ENCODE measurements at regions not wholly inside any gene's neighbourhood (a gene's known extent, or its start where the extent isn't known, plus 50 kb on each side); places are given as distances from the start of the nearest gene placed in this dataset.
"Not testable (repeated sequence)": the region's sequence is repeated elsewhere in the genome, so short reads cannot be mapped to it uniquely, and the experiment has no call there.

GRCh38 chr15:60251300-60252070 is 146.3 kb downstream of the ANXA2 start:
- H3K36me3 Mint-ChIP-seq, result no peaks in the 10 kb centered on the region

GRCh38 chr15:60254416-60254815 is 143.4 kb downstream of the ANXA2 start:
- Mint-ChIP-seq H3K4me1 (peaks cover 6% of the 10 kb centered on the region), H3K9me3 (no peaks in the 10 kb centered on the region), H3K27me3 (peaks cover 42% of the 10 kb centered on the region), H3K4me3 (no peak overlapping the region), H3K27ac (no peak overlapping the region), H3K36me3 (no peaks in the 10 kb centered on the region)
- DNase-seq, result no peak
- POLR2A ChIA-PET, result no interaction called here
- ATAC-seq (ENCODE audit: low read depth), result no peak

More at GRCh38 chr15:60251300-60252070, 146.3 kb downstream of the ANXA2 start:
- H3K4me3 Mint-ChIP-seq, result no peak overlapping the region
- H3K27me3 Mint-ChIP-seq, result peaks cover 42% of the 10 kb centered on the region
- H3K27ac Mint-ChIP-seq, result no peak overlapping the region
- no peak for DNase-seq
- H3K9me3 Mint-ChIP-seq, result no peaks in the 10 kb centered on the region
- no peak for ATAC-seq (ENCODE audit: low read depth)
- POLR2A ChIA-PET, result no interaction called here
- peaks cover 6% of the 10 kb centered on the region for H3K4me1 Mint-ChIP-seq

- POLR2A ChIA-PET, result no interaction called here
- H3K4me3 Mint-ChIP-seq, result no peak overlapping the region
- no peaks in the 10 kb centered on the region for H3K36me3 Mint-ChIP-seq
- H3K9me3 Mint-ChIP-seq, result no peaks in the 10 kb centered on the region
- ATAC-seq (ENCODE audit: low read depth) (peak; percentile 56), DNase-seq (no peak)
- H3K4me1 Mint-ChIP-seq, result peaks cover 6% of the 10 kb centered on the region
- peaks cover 42% of the 10 kb centered on the region for H3K27me3 Mint-ChIP-seq
- H3K27ac Mint-ChIP-seq, result no peak overlapping the region
Measured at GRCh38 chr15:60255390-60255789, 142.4 kb downstream of the ANXA2 start.

- Mint-ChIP-seq H3K9me3 (no peaks in the 10 kb centered on the region), H3K4me3 (no peak overlapping the region), H3K27me3 (peaks cover 35% of the 10 kb centered on the region), H3K4me1 (peaks cover 6% of the 10 kb centered on the region), H3K36me3 (no peaks in the 10 kb centered on the region), H3K27ac (no peak overlapping the region)
- DNase-seq (no peak), ATAC-seq (ENCODE audit: low read depth) (no peak)
- POLR2A ChIA-PET, result no interaction called here
Measured at GRCh38 chr15:60257591-60258159, 140.1 kb downstream of the ANXA2 start.

GRCh38 chr15:60259469-60259868 is 138.3 kb downstream of the ANXA2 start:
- Mint-ChIP-seq H3K9me3 (no peaks in the 10 kb centered on the region), H3K4me1 (peaks cover 6% of the 10 kb centered on the region), H3K27ac (no peak overlapping the region), H3K27me3 (peaks cover 40% of the 10 kb centered on the region), H3K4me3 (no peak overlapping the region), H3K36me3 (no peaks in the 10 kb centered on the region)
- DNase-seq (no peak), ATAC-seq (ENCODE audit: low read depth) (no peak)
- POLR2A ChIA-PET, result no interaction called here

GRCh38 chr15:60264088-60264487 is 133.7 kb downstream of the ANXA2 start:
- no peak for ATAC-seq (ENCODE audit: low read depth)
- no peak overlapping the region for H3K27ac Mint-ChIP-seq
- no peaks in the 10 kb centered on the region for H3K4me1 Mint-ChIP-seq
- H3K9me3 Mint-ChIP-seq, result no peaks in the 10 kb centered on the region
- no peak overlapping the region for H3K4me3 Mint-ChIP-seq
- no peak for DNase-seq
- no peaks in the 10 kb centered on the region for H3K36me3 Mint-ChIP-seq
- H3K27me3 Mint-ChIP-seq, result peaks cover 42% of the 10 kb centered on the region
- POLR2A ChIA-PET, result no interaction called here

GRCh38 chr15:60264566-60264965 is 133.2 kb downstream of the ANXA2 start:
- no peak overlapping the region for H3K4me3 Mint-ChIP-seq
- POLR2A ChIA-PET, result no interaction called here
- H3K4me1 Mint-ChIP-seq, result no peaks in the 10 kb centered on the region
- DNase-seq (no peak), ATAC-seq (ENCODE audit: low read depth) (no peak)
- H3K27ac Mint-ChIP-seq, result no peak overlapping the region
- no peaks in the 10 kb centered on the region for H3K9me3 Mint-ChIP-seq
- H3K36me3 Mint-ChIP-seq, result no peaks in the 10 kb centered on the region
- H3K27me3 Mint-ChIP-seq, result peaks cover 44% of the 10 kb centered on the region

- H3K4me3 Mint-ChIP-seq, result no peak overlapping the region
- no peaks in the 10 kb centered on the region for H3K9me3 Mint-ChIP-seq
- H3K27me3 Mint-ChIP-seq, result peaks cover 44% of the 10 kb centered on the region
- no peak overlapping the region for H3K27ac Mint-ChIP-seq
- POLR2A ChIA-PET, result no interaction called here
- DNase-seq (no peak), ATAC-seq (ENCODE audit: low read depth) (no peak)
- no peaks in the 10 kb centered on the region for H3K36me3 Mint-ChIP-seq
- no peaks in the 10 kb centered on the region for H3K4me1 Mint-ChIP-seq
Measured at GRCh38 chr15:60265057-60265456, 132.7 kb downstream of the ANXA2 start.

GRCh38 chr15:60272623-60273022 is 125.2 kb downstream of the ANXA2 start:
- H3K27ac Mint-ChIP-seq, result no peak overlapping the region
- no peaks in the 10 kb centered on the region for H3K4me1 Mint-ChIP-seq
- no peak for ATAC-seq (ENCODE audit: low read depth)
- no peak overlapping the region for H3K4me3 Mint-ChIP-seq
- H3K27me3 Mint-ChIP-seq, result peaks cover 24% of the 10 kb centered on the region
- no peaks in the 10 kb centered on the region for H3K36me3 Mint-ChIP-seq
- POLR2A ChIA-PET, result no interaction called here
- H3K9me3 Mint-ChIP-seq, result peaks cover 14% of the 10 kb centered on the region
- no peak for DNase-seq

GRCh38 chr15:60275624-60276023 is 122.2 kb downstream of the ANXA2 start:
- no peaks in the 10 kb centered on the region for H3K4me1 Mint-ChIP-seq
- ATAC-seq (ENCODE audit: low read depth) (no peak), DNase-seq (no peak)
- H3K36me3 Mint-ChIP-seq, result no peaks in the 10 kb centered on the region
- H3K4me3 Mint-ChIP-seq, result no peak overlapping the region
- POLR2A ChIA-PET, result no interaction called here
- H3K27ac Mint-ChIP-seq, result no peak overlapping the region
- H3K9me3 Mint-ChIP-seq, result peaks cover 14% of the 10 kb centered on the region
- peaks cover 27% of the 10 kb centered on the region for H3K27me3 Mint-ChIP-seq

GRCh38 chr15:60278879-60279278 is 118.9 kb downstream of the ANXA2 start:
- H3K4me3 Mint-ChIP-seq, result no peak overlapping the region
- H3K27ac Mint-ChIP-seq, result no peak overlapping the region
- H3K9me3 Mint-ChIP-seq, result peaks cover 10% of the 10 kb centered on the region
- ATAC-seq (ENCODE audit: low read depth) (no peak), DNase-seq (no peak)
- peaks cover 43% of the 10 kb centered on the region for H3K27me3 Mint-ChIP-seq
- POLR2A ChIA-PET, result no interaction called here
- no peaks in the 10 kb centered on the region for H3K36me3 Mint-ChIP-seq
- no peaks in the 10 kb centered on the region for H3K4me1 Mint-ChIP-seq

- DNase-seq (no peak), ATAC-seq (ENCODE audit: low read depth) (no peak)
- Mint-ChIP-seq H3K27me3 (peaks cover 50% of the 10 kb centered on the region), H3K27ac (no peak overlapping the region), H3K36me3 (no peaks in the 10 kb centered on the region), H3K4me1 (no peaks in the 10 kb centered on the region), H3K9me3 (peaks cover 9% of the 10 kb centered on the region), H3K4me3 (no peak overlapping the region)
- POLR2A ChIA-PET, result no interaction called here
Measured at GRCh38 chr15:60280259-60280658, 117.5 kb downstream of the ANXA2 start.

- no peaks in the 10 kb centered on the region for H3K4me1 Mint-ChIP-seq
- H3K4me3 Mint-ChIP-seq, result no peak overlapping the region
- POLR2A ChIA-PET, result no interaction called here
- ATAC-seq (ENCODE audit: low read depth) (no peak), DNase-seq (no peak)
- peaks cover 41% of the 10 kb centered on the region for H3K27me3 Mint-ChIP-seq
- H3K27ac Mint-ChIP-seq, result no peak overlapping the region
- no peaks in the 10 kb centered on the region for H3K36me3 Mint-ChIP-seq
- H3K9me3 Mint-ChIP-seq, result no peaks in the 10 kb centered on the region
Measured at GRCh38 chr15:60283936-60284335, 113.8 kb downstream of the ANXA2 start.

- H3K9me3 Mint-ChIP-seq; POLR2A ChIA-PET; H3K4me3 Mint-ChIP-seq; H3K27ac Mint-ChIP-seq; H3K36me3 Mint-ChIP-seq; H3K4me1 Mint-ChIP-seq; H3K27me3 Mint-ChIP-seq; ATAC-seq (ENCODE audit: low read depth); DNase-seq: not testable (repeated sequence)
Measured at GRCh38 chr15:60295901-60296300, 101.9 kb downstream of the ANXA2 start.

Data from activated naive CD8-positive, alpha-beta T cell treated with anti-CD3 and anti-CD28 coated beads, Interleukin-2, amount 10 ng/mL, durations not matched to agents 7 days and 5 days (primary cell).